ENCODE measurements at regions not wholly inside any gene's neighbourhood (a gene's known extent, or its start where the extent isn't known, plus 50 kb on each side); places are given as distances from the start of the nearest gene placed in this dataset.

DNA sequence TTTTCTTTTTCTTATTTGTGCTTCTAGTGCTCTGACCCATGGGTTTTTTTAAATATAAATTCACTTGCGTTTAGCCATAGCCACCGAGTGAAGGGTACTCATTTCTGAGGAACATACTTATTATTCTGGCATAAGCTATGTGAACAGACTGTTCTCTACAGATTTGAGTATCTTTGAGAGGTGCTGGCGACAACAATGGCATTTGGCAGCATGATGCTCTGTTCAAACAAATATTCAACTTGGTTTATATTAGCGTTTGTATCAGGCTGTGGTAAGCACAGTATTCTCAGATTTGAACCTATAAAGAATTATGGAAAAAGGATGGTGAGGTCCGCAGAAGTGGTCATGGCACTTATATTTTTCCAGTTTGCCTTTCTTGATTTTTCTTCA, 108.7 kb upstream of the LIMCH1 start:
- no peak for DNase-seq

DNA sequence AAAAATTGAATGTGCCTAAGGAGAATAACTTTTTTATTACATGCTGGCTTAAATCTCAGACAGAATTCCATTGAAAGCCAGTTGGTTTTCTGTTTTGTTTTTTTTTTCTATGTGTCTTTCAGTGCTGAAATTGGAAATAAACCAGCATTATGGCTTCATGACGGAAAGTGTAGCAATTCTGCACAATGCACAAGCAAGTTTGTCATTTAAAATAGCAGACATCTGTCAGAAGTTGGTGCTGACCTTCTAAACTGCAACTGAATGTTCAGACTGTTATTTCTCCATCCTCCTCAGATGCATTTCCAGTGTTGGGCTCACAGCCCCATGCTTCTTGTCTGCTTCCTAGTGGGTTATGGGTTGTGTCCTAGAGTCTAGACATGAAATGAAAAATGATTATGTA, 107.2 kb upstream of the LIMCH1 start:
- no peak for DNase-seq

DNA sequence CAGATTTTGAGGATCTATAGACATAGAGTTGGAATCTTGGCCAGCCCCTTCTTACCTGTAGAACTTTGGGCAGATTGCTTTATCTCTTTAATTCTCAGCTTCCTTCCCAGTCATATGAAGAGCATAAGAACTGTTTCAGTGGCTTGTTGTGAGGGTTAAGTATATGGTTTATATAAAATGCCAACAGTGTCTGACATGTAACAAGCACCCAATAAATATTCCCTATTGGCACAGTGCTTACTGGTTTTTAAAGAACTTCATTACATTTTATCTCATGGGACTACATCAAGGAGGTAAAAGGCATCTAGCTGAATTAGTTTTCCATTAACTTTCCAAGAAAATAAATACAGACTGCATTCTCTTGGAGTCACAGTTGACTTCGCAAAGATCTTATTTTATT, 106.7 kb upstream of the LIMCH1 start:
- no peak for DNase-seq

DNA sequence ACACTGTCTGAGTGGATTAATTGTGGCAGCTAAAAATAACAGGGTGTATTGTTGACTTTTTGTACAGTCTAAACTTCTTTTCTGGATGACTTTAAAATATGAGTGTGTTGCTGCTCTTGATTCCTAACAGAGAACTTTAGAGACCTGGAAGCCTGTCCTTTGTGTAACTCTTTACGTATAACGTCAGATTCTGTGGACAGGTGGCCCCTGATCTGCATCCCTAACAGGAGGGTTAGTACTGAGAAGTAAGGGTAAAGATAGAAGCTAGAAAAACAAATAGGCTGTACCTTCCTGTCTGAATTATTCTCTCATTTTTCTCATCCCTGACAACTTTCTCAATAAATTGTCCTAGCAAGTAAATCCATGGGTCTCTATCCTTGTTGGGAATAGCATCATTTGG, 105.7 kb upstream of the LIMCH1 start:
- DNase-seq, result no peak

DNA sequence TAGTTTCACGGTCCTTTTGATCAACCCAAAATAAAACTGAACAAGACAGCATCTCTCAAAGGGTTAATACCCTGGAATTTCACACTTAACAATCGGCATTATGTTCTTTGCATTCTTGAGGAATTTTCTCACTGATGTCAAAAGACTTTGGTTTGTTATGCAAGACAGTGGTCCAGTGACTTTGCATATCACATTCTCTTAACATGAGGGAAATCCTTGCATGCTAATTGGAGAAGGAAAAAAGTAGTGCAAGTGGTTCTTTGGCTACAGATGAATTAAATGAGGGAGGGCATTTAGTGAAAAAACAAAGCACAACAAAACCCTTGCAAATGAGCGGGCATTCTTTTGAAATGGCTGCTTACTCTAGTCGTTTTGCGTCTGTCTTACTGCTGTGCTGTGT, 105.1 kb upstream of the LIMCH1 start:
- no peak for DNase-seq

DNA sequence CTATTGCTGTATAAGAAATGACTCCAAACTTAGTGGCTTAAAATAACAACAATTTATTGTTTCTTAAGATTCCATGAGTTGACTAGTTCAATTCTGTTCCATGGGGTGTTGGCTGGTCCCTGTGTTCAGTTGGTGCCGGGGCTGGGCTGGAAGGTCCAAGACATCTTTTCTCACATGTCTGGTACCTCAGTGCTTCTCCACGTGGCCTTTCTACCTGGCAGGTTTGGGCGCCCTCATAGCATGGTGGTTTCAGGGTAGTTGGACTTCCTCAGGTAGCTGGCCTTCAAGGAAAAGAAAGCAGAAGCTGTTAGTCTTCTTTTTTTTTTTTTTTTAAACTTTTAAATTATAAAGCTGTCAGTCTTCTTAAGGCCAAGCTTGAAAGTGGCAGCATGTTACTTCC, 104.6 kb upstream of the LIMCH1 start:
- DNase-seq, result no peak

DNA sequence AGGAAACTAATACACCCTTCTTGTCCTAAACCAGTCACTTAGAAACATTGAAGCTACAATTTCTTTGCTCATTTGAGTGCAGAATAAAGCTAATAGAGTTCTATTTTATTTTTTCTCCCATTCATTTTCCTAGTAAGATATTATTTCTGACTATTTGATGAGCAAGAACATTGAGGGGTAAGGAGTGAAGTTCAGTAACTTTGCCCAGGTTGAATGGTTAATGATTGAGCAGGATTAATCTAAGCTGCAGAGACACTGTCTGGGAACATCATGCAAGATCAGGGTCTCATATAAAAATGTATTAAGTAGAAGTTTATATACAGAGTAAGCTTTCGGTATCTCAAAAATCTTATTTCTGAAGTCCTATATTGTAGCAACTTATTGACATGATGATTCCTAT, 102.4 kb upstream of the LIMCH1 start:
- no peak for DNase-seq

DNA sequence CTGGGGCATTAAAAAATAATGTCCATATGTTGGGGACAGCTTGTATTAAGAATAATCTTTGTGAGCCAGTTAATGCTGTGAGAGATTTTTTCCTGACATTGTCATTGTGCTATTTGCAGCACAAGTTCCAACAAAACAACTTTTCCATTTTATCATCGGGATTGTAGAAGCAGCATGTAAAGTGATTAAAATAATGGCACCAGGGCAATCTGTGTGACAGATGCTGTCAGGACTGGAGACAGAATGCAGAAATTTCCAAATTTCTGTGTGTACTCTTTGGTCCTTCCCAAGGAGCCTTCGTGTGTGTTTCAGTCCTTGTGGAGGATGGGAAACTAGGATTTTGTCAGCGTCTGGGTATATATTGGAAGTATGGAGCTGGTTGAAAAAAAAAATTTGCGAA, 101.5 kb upstream of the LIMCH1 start:
- no peak for DNase-seq

DNA sequence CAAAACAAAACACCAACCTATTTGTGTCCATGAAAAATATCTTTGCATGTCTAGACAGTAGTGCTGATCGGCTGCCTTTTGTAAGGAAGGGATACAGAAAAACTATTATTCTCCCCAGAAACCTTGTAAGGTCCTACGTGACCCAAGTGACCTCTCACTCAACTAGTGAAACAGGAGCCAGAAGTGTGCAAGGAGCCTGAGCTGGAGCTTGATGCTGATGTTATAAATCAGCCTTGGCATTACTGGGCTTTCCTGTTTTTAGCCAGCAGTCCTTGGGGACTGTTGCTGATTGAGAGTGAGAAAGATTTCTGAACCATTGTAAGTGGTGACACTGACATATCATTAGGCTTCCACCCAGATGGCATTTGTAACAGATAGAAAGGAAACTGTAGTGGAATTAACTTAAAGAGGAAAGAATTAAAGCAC, 100.8 kb upstream of the LIMCH1 start:
- no peak for DNase-seq

DNA sequence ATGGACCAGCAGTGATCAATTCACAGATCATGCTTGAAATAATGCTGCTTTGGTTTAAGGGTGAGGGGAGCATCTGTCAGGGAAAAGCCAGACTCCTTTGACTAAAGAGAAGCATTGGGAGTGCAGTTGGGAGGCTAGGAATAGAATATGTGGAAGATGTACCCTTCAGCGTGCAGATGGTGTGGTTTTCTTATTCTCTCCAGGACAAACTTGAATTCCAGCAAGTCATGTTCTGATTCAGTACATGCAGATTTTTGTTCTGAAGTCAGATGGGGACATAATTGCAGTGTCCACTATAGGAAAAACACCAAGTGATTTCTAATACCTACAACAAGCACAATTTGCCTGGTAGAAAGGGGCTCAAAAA, 99.0 kb upstream of the LIMCH1 start:
- DNase-seq, result no peak

DNA sequence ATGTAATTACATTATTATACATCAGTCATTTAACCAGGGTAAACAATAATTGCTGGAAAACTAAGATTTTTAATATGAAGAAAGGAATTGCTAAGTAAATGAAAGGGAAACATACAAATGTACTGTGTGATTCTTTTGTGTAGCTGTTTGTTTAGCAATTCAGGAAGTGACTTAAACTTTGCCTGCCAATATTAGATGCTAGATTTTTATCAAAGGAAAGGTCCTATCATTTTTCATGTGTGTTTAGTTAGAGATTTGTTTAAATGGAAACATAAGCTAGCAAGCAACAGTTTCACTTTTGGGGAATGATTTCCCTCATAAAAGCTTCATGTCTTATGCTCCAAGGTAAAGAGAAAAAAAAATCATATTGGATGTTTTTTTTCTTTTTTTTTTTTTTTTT, 95.1 kb upstream of the LIMCH1 start:
- no peak for DNase-seq

DNA sequence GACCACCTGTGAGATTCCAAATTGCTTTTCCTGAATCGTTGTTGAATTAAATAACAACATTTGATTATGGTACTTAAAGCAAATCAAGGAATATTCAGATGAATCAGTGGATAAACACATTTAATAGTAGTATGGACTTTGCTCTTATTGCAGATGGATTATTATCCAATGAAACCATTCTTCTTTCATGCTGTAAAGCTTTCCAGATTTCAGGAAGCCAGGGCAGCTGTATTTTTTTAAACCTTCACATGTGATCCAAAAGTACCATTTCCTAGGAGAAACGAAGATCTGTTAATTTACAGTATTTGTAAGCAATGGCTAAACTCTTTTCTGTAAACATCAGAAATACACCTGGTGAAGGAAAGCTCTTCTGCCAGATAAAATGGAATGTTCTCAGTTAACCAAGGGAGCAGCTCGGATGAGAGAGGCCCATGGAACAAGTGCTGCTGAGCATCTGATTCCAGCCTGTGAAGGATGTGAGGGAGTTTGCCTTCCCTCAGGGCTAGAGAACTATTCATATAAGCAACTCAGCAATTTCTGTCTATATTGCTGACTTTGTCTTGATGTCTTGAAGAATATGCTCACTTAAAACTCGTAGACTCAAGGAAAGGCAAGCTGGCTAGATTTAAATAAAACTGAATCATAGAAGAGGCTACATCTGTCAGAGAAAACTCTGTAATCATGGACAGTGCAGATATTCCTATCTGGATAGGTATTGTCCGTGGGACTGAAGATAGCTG, 94.4 kb upstream of the LIMCH1 start:
- DNase-seq, result no peak

DNA sequence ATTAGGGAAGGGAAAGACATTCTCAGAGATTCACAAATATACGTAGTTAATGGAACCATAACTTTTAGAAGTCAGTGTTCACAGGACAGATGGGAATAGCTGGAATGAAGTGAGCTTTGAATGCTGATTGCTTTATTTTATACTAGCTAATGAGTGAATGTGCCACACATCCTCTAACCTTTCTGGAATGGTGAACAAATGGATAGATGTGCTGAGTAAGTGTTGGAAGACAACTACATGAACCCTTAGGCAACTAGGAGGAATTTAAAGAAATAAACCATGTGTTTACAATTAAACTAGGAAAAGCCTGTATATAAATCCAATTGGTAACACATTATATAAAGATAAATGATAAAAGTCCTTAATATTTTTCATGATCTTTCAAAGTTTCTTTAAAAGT, 91.6 kb upstream of the LIMCH1 start:
- DNase-seq, result no peak

DNA sequence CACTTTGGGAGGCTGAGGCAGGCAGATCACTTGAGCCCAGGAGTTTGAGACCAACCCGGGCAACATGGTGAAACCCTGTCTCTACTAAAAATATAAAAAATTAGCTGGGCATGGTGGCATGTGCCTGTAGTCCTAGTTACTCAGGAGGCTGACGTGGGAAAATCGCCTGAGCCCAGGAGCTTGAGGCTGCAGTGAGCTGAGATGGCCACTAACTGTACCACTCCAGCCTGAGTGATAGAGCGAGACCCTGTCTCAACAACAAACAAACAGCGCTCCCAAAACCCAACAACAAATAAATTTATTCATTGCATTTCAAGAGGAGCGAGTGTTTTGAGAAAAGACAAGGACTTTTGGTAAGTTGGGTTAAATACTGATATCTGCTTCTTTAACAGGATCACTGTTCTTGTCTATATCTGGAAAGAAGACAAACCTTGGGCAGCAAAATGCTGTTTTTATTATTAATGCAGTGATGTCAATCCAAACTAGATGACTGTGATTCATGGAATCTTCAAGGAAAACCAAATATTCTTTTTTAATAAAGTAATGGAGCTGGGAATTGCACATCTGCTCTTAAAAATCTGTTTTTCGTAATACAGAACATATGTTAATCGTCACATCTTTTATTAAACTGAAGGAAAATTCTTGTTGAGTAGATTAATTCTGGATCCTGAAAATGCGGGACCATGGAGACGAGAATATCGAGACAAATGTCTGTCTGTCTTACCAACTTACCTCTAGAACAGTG, 90.8 kb upstream of the LIMCH1 start:
- no peak for DNase-seq

DNA sequence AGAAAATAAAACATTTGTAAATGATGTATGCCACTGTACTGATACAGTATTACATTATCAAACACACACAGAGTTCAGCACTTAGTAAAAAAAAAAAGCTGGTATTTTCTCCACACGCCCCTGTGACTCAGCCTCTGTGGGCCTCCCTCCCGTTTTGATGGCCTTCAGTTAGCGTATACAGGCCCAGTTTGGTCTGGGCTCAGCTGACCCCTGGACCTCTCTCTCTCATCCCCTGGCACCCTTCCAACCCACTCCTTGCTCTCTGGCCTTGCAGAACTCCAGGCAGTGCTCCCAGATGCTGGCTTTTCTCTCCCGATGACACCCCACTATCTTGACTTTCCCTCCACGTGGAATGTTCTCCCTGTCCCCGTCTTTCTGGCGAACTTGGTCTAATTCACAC, 89.0 kb upstream of the LIMCH1 start:
- no peak for DNase-seq

DNA sequence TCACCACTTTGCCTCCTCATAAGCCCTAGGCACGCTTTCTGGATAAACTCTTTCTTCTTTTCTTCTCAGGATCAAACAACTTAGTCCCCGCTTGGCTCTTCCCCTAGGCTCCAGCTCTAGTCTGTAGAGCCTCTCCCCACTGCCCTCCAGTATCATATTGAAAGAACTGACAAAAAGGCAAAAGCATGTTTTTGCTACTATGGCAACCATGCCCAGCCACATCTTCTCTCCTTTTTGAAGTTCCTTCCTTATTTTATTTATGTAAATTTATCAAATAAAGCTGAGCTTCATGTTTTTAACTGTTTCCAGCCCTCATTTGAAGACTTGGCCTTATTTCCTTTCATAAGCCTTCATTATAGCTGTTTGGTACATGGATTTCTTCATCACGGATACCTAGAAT, 86.0 kb upstream of the LIMCH1 start:
- no peak for DNase-seq

DNA sequence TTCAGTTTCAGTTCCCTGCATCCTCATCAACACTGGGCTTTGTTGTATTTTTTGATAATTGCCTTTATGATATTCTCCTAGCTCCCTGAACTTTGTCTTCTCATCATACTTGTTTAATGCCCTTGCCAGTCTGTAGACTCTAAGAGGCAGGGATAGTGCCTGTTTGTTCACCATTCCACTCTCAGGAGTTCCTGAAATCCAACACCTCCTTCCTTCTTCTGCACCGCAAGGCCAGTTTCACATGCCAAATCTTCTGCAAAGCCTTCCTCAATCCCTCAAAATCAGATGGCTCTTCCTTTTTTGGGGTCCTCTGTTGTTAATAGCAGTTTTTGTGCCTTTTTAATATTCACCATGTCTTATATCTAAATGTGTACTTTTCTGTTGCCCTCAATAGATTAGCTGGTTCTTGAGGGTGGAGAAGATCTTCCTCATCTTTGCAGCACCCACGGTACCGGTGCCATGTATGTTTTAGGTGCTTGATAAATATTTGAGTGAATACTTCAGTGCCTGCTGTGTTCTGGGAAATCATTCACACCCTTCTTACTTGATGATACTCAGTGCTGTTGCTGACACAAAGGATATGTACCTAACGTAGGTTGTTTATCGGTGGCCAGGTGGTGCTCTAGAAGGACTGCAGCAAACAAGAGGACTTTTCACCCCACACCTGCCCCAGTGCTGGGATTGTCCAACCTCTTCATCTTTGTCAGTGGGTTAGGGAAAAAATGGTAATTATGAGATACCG, 85.3 kb upstream of the LIMCH1 start:
- peak in 1 of 2 experiments; percentile 46 for DNase-seq

DNA sequence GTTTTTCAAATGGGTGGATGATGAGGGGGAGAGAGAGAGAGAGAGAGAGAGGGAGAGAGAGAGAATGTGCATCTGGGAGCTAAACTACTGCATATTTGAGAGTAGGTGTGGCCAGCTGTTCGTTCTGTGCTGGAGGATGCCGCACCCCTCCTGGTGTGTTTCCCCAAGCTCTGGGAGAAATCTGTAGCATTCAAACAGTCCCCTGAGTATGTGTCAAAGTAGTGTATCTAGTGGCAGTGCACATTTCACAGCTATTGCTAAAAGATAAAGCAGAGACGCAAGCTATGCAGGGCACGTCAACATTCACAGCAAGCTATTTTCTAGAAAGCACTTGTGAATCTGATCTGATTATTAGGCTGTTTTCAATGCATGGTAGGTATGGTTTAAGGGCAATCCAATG, 83.5 kb upstream of the LIMCH1 start:
- DNase-seq, result no peak

DNA sequence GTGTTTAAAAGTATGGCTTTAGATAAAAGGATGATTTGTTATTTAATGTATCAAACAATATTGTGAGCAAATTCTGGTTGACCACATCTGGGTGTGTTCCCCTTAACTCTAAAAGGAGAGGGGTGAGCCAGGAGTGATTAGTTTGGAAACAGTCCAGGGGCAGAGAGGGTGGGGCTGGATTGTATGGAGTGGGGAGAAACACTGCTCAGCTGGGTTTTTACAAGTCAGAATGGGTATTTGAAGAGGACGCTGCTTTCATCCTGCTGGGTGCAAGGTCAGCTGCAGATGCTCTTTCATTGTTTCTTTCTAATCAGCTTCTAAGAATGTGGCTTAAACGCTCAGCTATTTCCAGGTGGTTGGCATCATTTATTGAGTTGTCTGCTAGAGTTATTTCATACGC, 82.8 kb upstream of the LIMCH1 start:
- DNase-seq, result peak in 1 of 2 experiments; percentile 42

DNA sequence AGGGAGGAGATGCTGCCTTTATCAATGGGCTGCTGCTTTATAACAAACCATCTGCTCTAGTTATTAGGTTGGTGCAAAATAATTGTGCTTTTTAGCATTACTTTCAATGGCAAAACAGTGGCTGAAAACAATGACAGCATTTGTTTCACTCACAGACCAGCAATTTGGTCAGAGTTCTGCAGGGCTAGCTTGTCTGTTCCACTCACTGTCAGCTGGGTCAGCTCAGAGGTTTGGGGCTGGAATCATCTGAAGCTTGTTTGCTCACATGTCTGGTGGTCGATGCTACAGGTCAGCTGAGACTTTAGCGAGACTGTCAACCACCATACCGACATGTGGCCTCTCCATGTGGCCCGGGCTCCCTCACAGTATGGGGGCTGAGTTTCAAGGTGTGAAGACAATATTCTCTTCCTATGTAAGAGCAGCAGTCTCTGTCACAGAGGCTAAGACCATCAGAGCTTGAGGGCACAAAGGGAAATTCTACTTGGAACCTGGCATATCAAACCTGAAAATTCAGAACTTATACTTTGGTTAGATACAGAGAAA, 81.3 kb upstream of the LIMCH1 start:
- no peak for DNase-seq

DNA sequence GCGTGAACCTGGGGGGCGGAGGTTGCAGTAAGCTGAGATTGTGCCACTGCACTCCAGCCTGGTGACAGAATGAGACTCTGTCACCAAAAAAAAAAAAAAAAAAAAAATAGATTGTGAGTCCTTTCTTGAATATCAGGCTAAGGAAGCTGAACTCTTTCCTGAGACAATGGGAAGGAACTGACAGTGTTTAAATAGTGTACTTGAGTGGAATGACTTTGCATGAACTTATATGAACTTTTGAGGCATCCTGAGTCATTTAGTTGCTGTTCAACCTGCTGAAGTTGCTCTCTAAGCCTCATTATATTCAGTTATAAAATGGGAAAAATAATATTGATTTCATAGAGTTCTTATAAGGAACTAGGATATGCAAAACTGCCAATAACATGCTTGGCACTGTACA, 79.3 kb upstream of the LIMCH1 start:
- DNase-seq, result no peak

DNA sequence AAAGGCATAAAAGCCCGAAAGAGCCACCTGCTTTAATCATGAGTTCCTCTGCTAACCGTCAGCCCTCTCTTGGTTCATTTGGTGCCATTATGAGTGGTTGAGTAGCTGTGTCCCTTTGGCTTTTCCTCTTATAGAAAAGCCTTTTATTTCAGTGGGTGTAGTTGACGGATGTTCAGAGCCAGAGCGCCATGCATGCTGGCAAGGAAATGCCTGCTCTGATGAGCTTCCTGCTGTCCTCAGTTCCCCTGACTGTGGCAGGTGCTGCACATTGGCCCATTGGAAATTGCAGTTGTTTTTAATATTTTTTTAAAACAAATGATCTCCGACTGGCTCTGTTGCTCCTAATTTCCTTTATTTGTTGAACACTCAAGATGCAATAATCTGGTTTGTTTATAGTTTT, 77.3 kb upstream of the LIMCH1 start:
- DNase-seq, result no peak

DNA sequence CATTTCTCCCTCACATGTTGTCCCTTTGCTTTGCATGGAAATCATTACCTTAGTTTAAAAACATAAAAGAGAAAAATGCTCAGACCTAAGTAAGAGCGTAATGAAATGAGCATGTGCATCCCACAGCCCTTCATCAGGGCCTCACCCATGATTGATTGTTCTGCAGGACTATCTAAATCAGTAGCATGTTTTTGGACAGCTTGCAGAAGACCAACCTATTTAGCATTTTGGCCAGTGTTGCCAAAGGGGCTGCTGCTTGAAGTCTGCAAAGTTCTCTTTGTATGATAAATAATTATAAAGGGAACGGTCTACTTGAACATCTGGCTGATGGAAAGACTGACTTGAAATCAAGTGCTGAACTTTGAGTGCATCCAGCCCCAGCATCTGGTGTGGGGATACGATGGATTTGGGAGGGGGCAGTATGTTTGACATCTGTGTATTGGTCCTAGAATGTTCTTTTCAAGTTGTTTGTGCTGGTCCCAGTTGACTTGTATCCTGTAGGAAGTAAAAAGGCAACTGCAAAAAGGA, 76.1 kb upstream of the LIMCH1 start:
- DNase-seq, result no peak
